Astrocyte (in vitro differentiated cells and primary cell): ENCODE measurements at regions not wholly inside any gene's neighbourhood (a gene's known extent, or its start where the extent isn't known, plus 50 kb on each side); places are given as distances from the start of the nearest gene placed in this dataset.
A peak's percentile ranks its signal among the peaks of the same experiment; 100 is the strongest.

Source experiments
- DNase-seq: peaks from one replicate; pipeline ENCODE4 v3.0.0-alpha.2; 2010; ENCODE audit warnings: low read depth
- FAIRE-seq: peaks from 2 replicates; lab custom pipeline; 2011; peaks lifted over from hg19 to GRCh38; lab: Jason Lieb, UNC
- H2AFZ ChIP-seq: 2 replicates; pipeline ENCODE4 v1.6.0; 2012; ENCODE audit warnings: low read depth, low read length, inconsistent platforms
- H3K27ac ChIP-seq: 2 replicates; pipeline ENCODE4 v1.5.1; 2011; ENCODE audit warnings: low read depth, low read length, inconsistent platforms
- H3K27me3 ChIP-seq: 2 replicates; pipeline ENCODE4 v1.6.0; 2011; ENCODE audit warnings: low read length, inconsistent platforms; ENCODE audit not compliant: insufficient read depth
- H3K36me3 ChIP-seq: 2 replicates; pipeline ENCODE4 v1.5.1; 2011; ENCODE audit warnings: low read length, inconsistent platforms; ENCODE audit not compliant: insufficient read depth
- H3K4me1 ChIP-seq: 2 replicates; pipeline ENCODE4 v1.5.1; 2011; ENCODE audit warnings: low read length, inconsistent platforms; ENCODE audit not compliant: insufficient read depth
- H3K4me2 ChIP-seq: 2 replicates; pipeline ENCODE4 v1.6.0; 2012; ENCODE audit warnings: low read length, inconsistent platforms
- H3K4me3 ChIP-seq: 2 replicates; pipeline ENCODE4 v1.5.1; 2011; ENCODE audit warnings: low read depth, mild to moderate bottlenecking, low read length, inconsistent platforms; ENCODE audit not compliant: insufficient read depth
- H3K79me2 ChIP-seq: 2 replicates; pipeline ENCODE4 v1.6.0; 2012; ENCODE audit warnings: mild to moderate bottlenecking, low read length, inconsistent platforms; ENCODE audit not compliant: insufficient read depth
- H3K9ac ChIP-seq: 2 replicates; pipeline ENCODE4 v1.6.0; 2012; ENCODE audit warnings: mild to moderate bottlenecking, low read length, inconsistent platforms
- H3K9me3 ChIP-seq: 2 replicates; pipeline ENCODE4 v1.5.1; 2012; ENCODE audit warnings: low read depth, mild to moderate bottlenecking, low read length, inconsistent platforms; ENCODE audit not compliant: insufficient read depth
- H4K20me1 ChIP-seq: 2 replicates; pipeline ENCODE4 v1.6.0; 2012; ENCODE audit warnings: low read length, inconsistent platforms; ENCODE audit not compliant: insufficient read depth
- H3K27ac Mint-ChIP-seq: one replicate; pipeline ENCODE4 v1.8.0; 2021; ENCODE audit warnings: mild to moderate bottlenecking, mixed read lengths; ENCODE audit not compliant: unreplicated experiment
- H3K27me3 Mint-ChIP-seq: one replicate; pipeline ENCODE4 v1.8.0; 2021; ENCODE audit warnings: low read depth, mixed read lengths; ENCODE audit not compliant: unreplicated experiment
- H3K36me3 Mint-ChIP-seq: one replicate; pipeline ENCODE4 v1.8.0; 2021; ENCODE audit warnings: low read depth, mixed read lengths; ENCODE audit not compliant: unreplicated experiment
- H3K4me1 Mint-ChIP-seq: one replicate; pipeline ENCODE4 v1.8.0; 2021; ENCODE audit warnings: low read depth, mixed read lengths; ENCODE audit not compliant: unreplicated experiment
- H3K4me3 Mint-ChIP-seq: one replicate; pipeline ENCODE4 v1.8.0; 2021; ENCODE audit warnings: mild to moderate bottlenecking, moderate library complexity, mixed read lengths; ENCODE audit not compliant: unreplicated experiment
- H3K9me3 Mint-ChIP-seq: one replicate; pipeline ENCODE4 v1.8.0; 2021; ENCODE audit warnings: mild to moderate bottlenecking, mixed read lengths; ENCODE audit not compliant: unreplicated experiment
- CTCF ChIP-seq: IDR thresholded peaks from 2 replicates; pipeline ENCODE4 v1.5.1; 2011; ENCODE audit warnings: low read depth, mild to moderate bottlenecking, inconsistent platforms, low read length, moderate library complexity; ENCODE audit not compliant: insufficient read depth
- EZH2 ChIP-seq: IDR thresholded peaks from 2 replicates; pipeline ENCODE4 v1.6.1; 2012; ENCODE audit warnings: mild to moderate bottlenecking, low read length, inconsistent platforms; ENCODE audit not compliant: insufficient read depth

DNA sequence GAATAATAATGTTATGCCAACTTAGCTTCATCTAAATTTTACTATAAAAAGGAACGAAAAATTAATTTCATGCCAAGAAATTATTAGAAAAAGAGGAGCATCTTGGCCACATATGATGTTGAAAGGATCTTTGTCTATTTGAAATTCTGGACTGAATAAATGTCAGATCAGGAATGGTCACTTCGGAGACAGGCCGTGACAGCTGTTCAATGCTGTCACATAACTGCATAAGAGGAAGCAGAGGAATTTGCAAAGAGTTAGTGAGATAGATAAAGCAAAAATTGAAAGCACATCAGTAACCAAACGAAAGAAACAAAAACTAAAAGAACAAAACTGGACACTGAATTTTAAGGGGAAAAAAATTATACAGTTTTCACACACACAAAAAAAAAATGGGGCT lies 100.9 kb downstream of the GASK1B start:
- no peaks in the 10 kb centered on the region for H3K27me3 ChIP-seq
- no peaks in the 10 kb centered on the region for H3K27me3 Mint-ChIP-seq
- no peak overlapping the region for H3K27ac ChIP-seq
- no peaks in the 10 kb centered on the region for H3K36me3 Mint-ChIP-seq
- no peak overlapping the region for H3K4me3 ChIP-seq
- no peak for DNase-seq
- no peaks in the 10 kb centered on the region for H3K79me2 ChIP-seq
- H4K20me1 ChIP-seq, result no peaks in the 10 kb centered on the region
- FAIRE-seq, result no peak
- no peak overlapping the region for H3K4me2 ChIP-seq
- no peak overlapping the region for H2AFZ ChIP-seq
- H3K27ac Mint-ChIP-seq, result no peak overlapping the region
- H3K4me1 Mint-ChIP-seq, result peaks cover 10% of the 10 kb centered on the region
- H3K4me3 Mint-ChIP-seq, result no peak overlapping the region
- H3K4me1 ChIP-seq, result no peaks in the 10 kb centered on the region
- TF ChIP-seq EZH2 (no peak), CTCF (no peak)
- no peak overlapping the region for H3K9ac ChIP-seq
- H3K9me3 ChIP-seq, result no peaks in the 10 kb centered on the region
- H3K9me3 Mint-ChIP-seq, result no peaks in the 10 kb centered on the region
- H3K36me3 ChIP-seq, result no peaks in the 10 kb centered on the region

DNA sequence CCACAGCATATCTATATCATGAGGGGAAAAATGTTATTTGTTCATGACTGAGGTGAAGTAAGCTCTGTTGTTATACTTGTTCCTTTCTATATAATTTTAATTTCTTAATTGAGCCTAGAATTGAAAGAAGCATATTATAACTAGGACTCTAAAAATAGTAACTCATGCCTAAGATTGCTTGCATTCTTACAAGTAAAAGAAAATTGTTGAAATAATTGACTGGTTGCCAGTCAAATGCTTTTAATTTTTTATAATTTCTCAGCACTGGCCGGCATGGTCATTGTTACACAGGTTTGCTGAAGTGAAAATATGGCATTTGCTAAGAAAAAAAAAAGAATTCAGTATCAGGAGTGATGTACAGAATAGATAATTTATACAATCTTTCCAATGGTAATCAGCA lies 104.8 kb downstream of the GASK1B start:
- Histone ChIP-seq H3K36me3 (no peaks in the 10 kb centered on the region), H3K4me2 (peak overlapping the region; percentile 44), H3K27me3 (no peaks in the 10 kb centered on the region), H3K4me3 (no peak overlapping the region), H3K79me2 (no peaks in the 10 kb centered on the region), H2AFZ (no peak overlapping the region), H3K27ac (no peak overlapping the region), H4K20me1 (no peaks in the 10 kb centered on the region), H3K4me1 (no peaks in the 10 kb centered on the region), H3K9ac (no peak overlapping the region), H3K9me3 (no peaks in the 10 kb centered on the region)
- H3K27me3 Mint-ChIP-seq, result no peaks in the 10 kb centered on the region
- no peaks in the 10 kb centered on the region for H3K9me3 Mint-ChIP-seq
- peaks cover 10% of the 10 kb centered on the region for H3K4me1 Mint-ChIP-seq
- H3K4me3 Mint-ChIP-seq, result no peak overlapping the region
- no peak for TF ChIP-seq CTCF
- TF ChIP-seq EZH2, result no peak
- peak; percentile 42 for DNase-seq
- H3K36me3 Mint-ChIP-seq, result no peaks in the 10 kb centered on the region
- FAIRE-seq, result no peak
- peak overlapping the region; percentile 75 for H3K27ac Mint-ChIP-seq

GRCh38 chr4:158067646-158068045 lies 105.2 kb downstream of the GASK1B start:
- DNase-seq, result peak; percentile 54
- Histone ChIP-seq H3K27me3 (no peaks in the 10 kb centered on the region), H3K4me3 (no peak overlapping the region), H3K27ac (no peak overlapping the region), H3K79me2 (no peaks in the 10 kb centered on the region), H3K36me3 (no peaks in the 10 kb centered on the region), H4K20me1 (no peaks in the 10 kb centered on the region), H2AFZ (no peak overlapping the region), H3K9me3 (no peaks in the 10 kb centered on the region), H3K4me1 (no peaks in the 10 kb centered on the region), H3K9ac (no peak overlapping the region), H3K4me2 (peak overlapping the region; percentile 44)
- no peak for TF ChIP-seq EZH2
- no peak for TF ChIP-seq CTCF
- H3K4me3 Mint-ChIP-seq, result no peak overlapping the region
- H3K9me3 Mint-ChIP-seq, result no peaks in the 10 kb centered on the region
- FAIRE-seq, result peak; percentile 73
- peaks cover 10% of the 10 kb centered on the region for H3K4me1 Mint-ChIP-seq
- H3K27me3 Mint-ChIP-seq, result no peaks in the 10 kb centered on the region
- H3K36me3 Mint-ChIP-seq, result no peaks in the 10 kb centered on the region
- peak overlapping the region; percentile 75 for H3K27ac Mint-ChIP-seq
